OCI-LY1 (cell line): ENCODE measurements at regions not wholly inside any gene's neighbourhood (a gene's known extent, or its start where the extent isn't known, plus 50 kb on each side); places are given as distances from the start of the nearest gene placed in this dataset.

Experiments used
- CTCF ChIP-seq: fragments of 200-600 bp; sonication (generic), shearing (Covaris generic); IDR thresholded peaks from 2 replicates; pipeline ENCODE4 v1.5.1; 2017; ENCODE audit warnings: mild to moderate bottlenecking, antibody characterized with exemption, low read length, moderate library complexity, mixed read lengths
- EZH2 ChIP-seq: fragments of 200-600 bp; sonication (generic), shearing (Covaris generic); IDR thresholded peaks from 2 replicates; pipeline ENCODE4 v1.8.0; 2017; ENCODE audit warnings: borderline replicate concordance, mixed run types, mild to moderate bottlenecking, antibody characterized with exemption, low read length, moderate library complexity, mixed read lengths

GRCh38 chr2:8478471-8478793 lies 203.4 kb upstream of the ID2 start:
- TF ChIP-seq CTCF (no peak), EZH2 (no peak)
